ENCODE measurements at regions not wholly inside any gene's neighbourhood (a gene's known extent, or its start where the extent isn't known, plus 50 kb on each side); places are given as distances from the start of the nearest gene placed in this dataset.
A peak's percentile ranks its signal among the peaks of the same experiment; 100 is the strongest.

GRCh38 chr2:9757501-9758264 lies 85.6 kb upstream of the TAF1B start:
- no peak for DNase-seq

GRCh38 chr2:9758741-9759140 lies 84.5 kb upstream of the TAF1B start:
- DNase-seq: no peak

GRCh38 chr2:9760069-9760901 lies 83.0 kb upstream of the TAF1B start:
- DNase-seq: no peak

- DNase-seq: no peak
These were observed 82.4 kb upstream of the TAF1B start for GRCh38 chr2:9760902-9761228.

GRCh38 chr2:9761577-9761976 lies 81.7 kb upstream of the TAF1B start:
- no peak for DNase-seq

GRCh38 chr2:9762164-9762563 lies 81.1 kb upstream of the TAF1B start:
- no peak for DNase-seq

GRCh38 chr2:9762941-9763340 lies 80.3 kb upstream of the TAF1B start:
- DNase-seq: no peak

GRCh38 chr2:9763356-9764152 lies 79.7 kb upstream of the TAF1B start:
- no peak for DNase-seq

GRCh38 chr2:9764153-9764778 lies 79.0 kb upstream of the TAF1B start:
- DNase-seq: peak; percentile 27 to 60

GRCh38 chr2:9765611-9766531 lies 77.4 kb upstream of the TAF1B start:
- peak; percentile 19 to 62 for DNase-seq

- DNase-seq: no peak
These were observed 75.5 kb upstream of the TAF1B start for GRCh38 chr2:9767656-9768281.

GRCh38 chr2:9768388-9768787 lies 74.9 kb upstream of the TAF1B start:
- DNase-seq: no peak

- DNase-seq: no peak
These were observed 73.9 kb upstream of the TAF1B start for GRCh38 chr2:9769171-9770005.

- DNase-seq: no peak
These were observed 73.3 kb upstream of the TAF1B start for GRCh38 chr2:9770006-9770307.

GRCh38 chr2:9770308-9771100 lies 72.8 kb upstream of the TAF1B start:
- peak; percentile 42 to 60 for DNase-seq

- DNase-seq: no peak
These were observed 72.2 kb upstream of the TAF1B start for GRCh38 chr2:9771101-9771449.

- no peak for DNase-seq
These were observed 71.7 kb upstream of the TAF1B start for GRCh38 chr2:9771481-9772017.

- DNase-seq: no peak
These were observed 71.0 kb upstream of the TAF1B start for GRCh38 chr2:9772035-9772998.
